Neutrophil (primary cell): ENCODE measurements at regions not wholly inside any gene's neighbourhood (a gene's known extent, or its start where the extent isn't known, plus 50 kb on each side); places are given as distances from the start of the nearest gene placed in this dataset.

Experiments used
- H3K27ac ChIP-seq: fragments of 200-600 bp; sonication (generic); 2 replicates; pipeline ENCODE4 v1.5.1; 2016; ENCODE audit warnings: mild to moderate bottlenecking, moderate library complexity
- H3K27me3 ChIP-seq: fragments of 200-600 bp; sonication (generic); 2 replicates; pipeline ENCODE4 v1.6.0; 2016; ENCODE audit warnings: mild to moderate bottlenecking
- H3K36me3 ChIP-seq: fragments of 200-600 bp; sonication (generic); 2 replicates; pipeline ENCODE4 v1.5.1; 2017
- H3K4me1 ChIP-seq, 2 experiments: fragments of 200-600 bp in 1 of 2; sonication (generic) in 1 of 2; 1 replicate in 1 of 2; 2 replicates in 1 of 2; pipeline versions ENCODE4 v1.5.1 to v1.6.1; 2013 to 2016; ENCODE audit warnings: low read depth in 1 of 2, low read length in 1 of 2, mild to moderate bottlenecking in 1 of 2, moderate library complexity in 1 of 2; ENCODE audit not compliant: control insufficient read depth in 1 of 2, insufficient read depth in 1 of 2
- H3K4me3 ChIP-seq, 2 experiments: fragments of 200-600 bp in 1 of 2; sonication (generic) in 1 of 2; 1 replicate in 1 of 2; 2 replicates in 1 of 2; pipeline ENCODE4 v1.5.1; 2013 to 2016; ENCODE audit warnings: low read depth in 1 of 2, low read length in 1 of 2, mild to moderate bottlenecking in 1 of 2, moderate library complexity in 1 of 2
- H3K9me3 ChIP-seq: fragments of 200-600 bp; sonication (generic); 2 replicates; pipeline ENCODE4 v1.5.1; 2016
- CTCF ChIP-seq: fragments of 200-600 bp; sonication (generic); IDR thresholded peaks from 2 replicates; pipeline ENCODE4 v1.5.1; 2016; ENCODE audit warnings: antibody characterized with exemption

DNA sequence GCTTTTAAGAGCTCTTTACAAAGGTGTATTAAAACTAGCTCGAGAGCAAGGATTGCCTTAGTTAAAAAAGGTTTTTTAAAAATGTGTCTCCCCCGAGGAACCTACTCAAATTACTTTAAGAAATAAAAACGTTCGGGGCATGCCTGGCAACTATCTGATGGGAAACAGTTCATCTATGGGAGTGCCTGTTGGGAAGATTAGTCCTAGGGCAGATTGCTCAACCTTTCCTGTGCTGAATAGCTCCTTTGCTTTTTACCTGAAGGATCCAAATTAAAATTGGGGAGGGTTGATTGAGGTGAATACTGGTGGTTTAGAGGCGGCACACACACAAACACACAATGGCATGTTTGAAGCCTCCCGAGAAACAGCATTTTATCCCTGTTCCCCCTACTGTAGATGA, 541.4 kb upstream of the ATP2B1 start:
- TF ChIP-seq CTCF: no peak
- H3K27ac ChIP-seq: no peak overlapping the region
- H3K4me1 ChIP-seq: peaks cover 5 to 13% of the 10 kb centered on the region in 2 experiments
- H3K36me3 ChIP-seq: no peaks in the 10 kb centered on the region
- H3K4me3 ChIP-seq: no peak overlapping the region
- no peaks in the 10 kb centered on the region for H3K27me3 ChIP-seq
- H3K9me3 ChIP-seq: no peaks in the 10 kb centered on the region

DNA sequence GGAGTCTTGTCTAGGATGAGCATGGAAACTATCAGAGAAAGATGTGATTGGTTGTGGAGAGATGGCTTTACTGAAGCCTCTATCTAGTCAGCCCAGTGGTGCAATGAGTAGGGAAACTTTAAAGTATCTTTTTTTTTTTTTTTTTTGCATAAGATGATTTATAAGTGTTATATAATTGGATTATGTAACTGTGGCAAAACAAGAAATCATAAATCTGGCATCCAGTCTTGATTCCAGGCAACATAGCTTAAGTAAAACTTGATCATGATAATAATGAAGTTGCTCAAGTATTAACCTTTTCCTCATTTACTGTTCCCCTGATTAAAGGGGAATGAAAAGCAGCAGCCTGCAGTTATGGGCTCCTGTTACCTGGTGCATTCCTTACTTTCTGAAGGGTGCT, 538.0 kb upstream of the ATP2B1 start:
- no peak overlapping the region for H3K27ac ChIP-seq
- TF ChIP-seq CTCF: no peak

DNA sequence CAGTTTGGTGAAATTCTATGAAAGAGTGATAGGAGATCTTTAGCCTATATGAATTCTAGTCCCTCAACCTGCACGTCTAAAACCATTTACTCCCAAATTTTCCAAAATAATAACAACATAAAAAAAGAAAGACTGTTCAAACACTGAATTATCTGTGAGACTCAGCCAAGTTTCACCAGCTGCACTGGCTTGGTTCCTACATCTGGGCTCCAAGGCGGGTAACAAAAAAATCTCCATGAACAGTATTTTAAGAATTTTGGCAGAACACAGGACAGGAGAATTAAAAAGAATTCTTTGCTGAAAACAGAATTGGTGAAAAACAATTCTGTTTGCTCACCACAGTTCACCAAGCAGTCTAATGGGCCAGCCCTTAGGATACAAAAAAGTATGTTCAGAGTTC, 536.8 kb upstream of the ATP2B1 start:
- H3K27me3 ChIP-seq: no peaks in the 10 kb centered on the region
- H3K4me1 ChIP-seq: no peaks in the 10 kb centered on the region
- no peaks in the 10 kb centered on the region for H3K9me3 ChIP-seq
- no peak overlapping the region for H3K4me3 ChIP-seq
- H3K36me3 ChIP-seq: no peaks in the 10 kb centered on the region
- H3K27ac ChIP-seq: no peak overlapping the region
- no peak for TF ChIP-seq CTCF

More for the DNA sequence above, 538.0 kb upstream of the ATP2B1 start:
- H3K4me3 ChIP-seq: no peak overlapping the region
- H3K27me3 ChIP-seq: no peaks in the 10 kb centered on the region
- no peaks in the 10 kb centered on the region for H3K36me3 ChIP-seq
- H3K9me3 ChIP-seq: no peaks in the 10 kb centered on the region
- no peaks in the 10 kb centered on the region for H3K4me1 ChIP-seq

GRCh38 chr12:90244232-90244631, 535.6 kb upstream of the ATP2B1 start:
- Histone ChIP-seq H3K9me3 (no peaks in the 10 kb centered on the region), H3K4me3 (no peak overlapping the region), H3K27ac (no peak overlapping the region), H3K27me3 (no peaks in the 10 kb centered on the region), H3K36me3 (no peaks in the 10 kb centered on the region), H3K4me1 (no peaks in the 10 kb centered on the region)
- no peak for TF ChIP-seq CTCF

DNA sequence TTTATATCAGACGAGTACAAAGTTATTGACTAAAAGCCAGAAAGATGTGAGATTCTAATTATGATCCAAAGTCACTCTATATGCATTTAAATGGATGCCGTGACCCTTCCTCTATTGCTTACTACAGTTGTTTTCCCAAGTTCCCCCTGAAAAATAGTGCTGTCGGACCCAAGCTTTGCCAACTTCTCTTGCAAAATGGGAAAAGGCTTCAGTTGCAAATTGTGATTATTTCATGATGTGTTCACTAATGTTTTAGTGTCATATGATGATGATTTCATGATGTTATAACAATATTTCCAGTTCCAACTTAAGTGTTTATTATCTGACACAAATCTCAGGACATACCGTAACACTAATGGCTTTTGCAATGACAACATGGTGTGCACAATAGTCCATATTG, 534.6 kb upstream of the ATP2B1 start:
- H3K4me3 ChIP-seq: no peak overlapping the region
- TF ChIP-seq CTCF: no peak
- no peaks in the 10 kb centered on the region for H3K9me3 ChIP-seq
- H3K27ac ChIP-seq: no peak overlapping the region
- H3K27me3 ChIP-seq: no peaks in the 10 kb centered on the region
- H3K36me3 ChIP-seq: no peaks in the 10 kb centered on the region
- H3K4me1 ChIP-seq: no peaks in the 10 kb centered on the region

DNA sequence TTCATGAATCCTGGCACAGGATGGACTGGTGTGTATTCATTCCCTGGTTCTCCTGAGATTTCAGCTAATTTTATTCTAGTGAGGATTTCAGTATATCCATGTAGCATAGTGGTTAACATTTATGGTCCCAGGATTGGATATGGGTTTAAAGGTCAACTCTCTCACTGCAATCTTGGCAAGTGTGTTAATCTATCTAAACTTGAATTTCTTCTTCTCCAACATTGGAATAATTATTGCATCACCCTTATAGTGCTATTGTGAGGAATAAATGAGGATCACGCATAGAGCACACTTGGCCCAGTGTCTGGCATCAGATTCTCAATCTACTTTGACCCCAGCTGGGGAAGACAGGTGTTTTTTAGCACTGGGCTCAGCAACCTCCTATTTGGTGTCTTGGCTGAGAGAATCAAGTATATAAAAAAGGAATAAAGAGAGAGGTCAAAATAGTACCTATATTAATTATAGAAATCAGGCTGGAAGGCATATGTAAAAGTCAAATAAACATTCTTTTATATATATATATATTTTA, 531.2 kb upstream of the ATP2B1 start:
- Histone ChIP-seq H3K27me3 (no peaks in the 10 kb centered on the region), H3K4me1 (no peaks in the 10 kb centered on the region), H3K27ac (no peak overlapping the region), H3K36me3 (no peaks in the 10 kb centered on the region), H3K4me3 (no peak overlapping the region), H3K9me3 (no peaks in the 10 kb centered on the region)
- no peak for TF ChIP-seq CTCF
